Sciatic nerve (tissue), 2 donors: ENCODE measurements at regions not wholly inside any gene's neighbourhood (a gene's known extent, or its start where the extent isn't known, plus 50 kb on each side); places are given as distances from the start of the nearest gene placed in this dataset.

ENCODE experiments used
- ATAC-seq: fragments of 200-7000 bp; cut with Tn5 transposase; one replicate; pipeline ENCODE4 v1.9.1; 2020; ENCODE audit warnings: mild to moderate bottlenecking, moderate library complexity
- DNase-seq: peaks from one replicate; pipeline ENCODE4 v3.0.0-alpha.2; 2020; ENCODE audit warnings: low spot score
- intact Hi-C: fragments of 100-400 bp; cut with DNase I; formaldehyde crosslinking; loops from one replicate; pipeline ENCODE4 v1.14.2; 2022
- donor health status: DM: no; HTN: no; CAD: no.
- donor health status: DM: no; HTN: no; CAD: no.

DNA sequence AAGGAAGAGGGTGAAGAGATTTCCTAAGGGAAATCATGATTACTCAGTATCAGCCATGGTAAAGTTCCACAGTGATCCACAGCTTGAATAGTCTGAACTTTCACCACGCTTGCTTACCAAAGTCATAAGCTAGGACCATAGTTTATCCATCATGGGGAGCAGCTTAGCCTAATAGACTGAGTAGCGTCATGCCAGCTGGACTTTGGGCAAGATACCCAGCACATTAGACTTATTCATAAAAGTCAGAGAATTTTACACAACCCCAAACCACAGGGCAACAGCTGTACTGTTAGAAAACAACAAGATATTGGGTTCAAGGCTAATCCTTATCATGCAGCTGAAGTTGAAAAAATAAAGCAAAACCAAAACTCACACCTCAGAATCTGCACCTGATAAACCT is 491.0 kb downstream of the XPNPEP1 start:
- ATAC-seq (no peak), DNase-seq (no peak)
- intact Hi-C loops, result no loop called here

DNA sequence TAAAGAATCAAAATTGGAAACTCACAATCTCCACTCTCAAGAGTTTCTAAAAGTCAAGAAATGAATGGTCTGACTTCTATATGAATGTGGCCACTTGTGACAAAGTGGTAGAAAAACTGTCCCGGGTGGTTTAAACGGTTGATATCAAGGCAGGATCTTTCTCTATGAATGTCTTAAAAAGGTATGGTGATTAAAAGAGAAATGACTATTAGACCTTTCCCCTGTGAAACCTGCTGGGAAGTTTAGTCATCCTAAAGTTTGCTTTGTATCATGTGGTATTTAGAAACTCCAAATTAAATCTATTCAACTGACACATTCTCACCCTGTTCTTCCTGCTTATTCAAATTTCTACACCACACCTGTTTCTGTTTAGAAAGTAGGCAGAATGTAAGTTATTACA is 492.5 kb downstream of the XPNPEP1 start:
- no peak for ATAC-seq
- DNase-seq, result no peak
- intact Hi-C loops, result no loop called here

GRCh38 chr10:109430043-109430760 is 493.1 kb downstream of the XPNPEP1 start:
- ATAC-seq (peak; percentile 36), DNase-seq (no peak)
- intact Hi-C loops, result no loop called here

DNA sequence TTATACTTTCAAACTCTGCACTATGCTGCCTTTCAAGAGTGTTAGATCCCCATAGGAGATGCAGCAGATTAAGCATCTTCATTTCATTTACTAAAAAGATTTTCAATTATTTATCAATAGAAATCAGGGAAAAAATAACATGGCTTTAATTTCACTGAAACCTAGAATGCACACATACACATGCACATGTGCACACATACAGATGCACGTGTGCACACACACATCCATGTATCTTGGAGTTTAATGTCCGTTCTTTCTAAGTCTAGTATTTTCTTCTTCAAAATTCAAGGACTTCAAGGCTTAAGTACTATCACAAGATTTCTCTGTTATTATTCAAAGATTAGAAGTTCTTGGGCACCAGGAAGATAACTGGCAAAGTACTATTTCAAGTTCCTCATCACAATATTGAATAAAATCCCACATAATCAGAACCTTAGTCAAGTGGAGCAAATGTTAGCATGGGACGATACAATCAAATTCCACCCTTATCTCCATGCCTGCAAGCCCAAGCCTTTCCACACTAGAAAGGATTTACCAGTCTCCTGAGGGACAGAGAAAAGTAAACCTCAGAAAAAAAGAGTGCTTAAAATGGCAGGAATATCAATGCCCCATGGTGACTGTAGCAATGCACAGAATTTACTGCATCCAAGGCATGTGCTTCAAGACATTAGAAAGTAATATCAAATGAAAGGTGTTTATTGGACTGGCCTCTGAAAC is 494.4 kb downstream of the XPNPEP1 start:
- no peak for DNase-seq
- ATAC-seq, result no peak
- intact Hi-C loops, result no loop called here

- ATAC-seq (no peak), DNase-seq (no peak)
- intact Hi-C loops, result no loop called here
Measured at GRCh38 chr10:109427411-109427810, 495.9 kb downstream of the XPNPEP1 start.

- intact Hi-C loops, result no loop called here
- DNase-seq (no peak), ATAC-seq (no peak)
Measured at GRCh38 chr10:109426987-109427386, 496.3 kb downstream of the XPNPEP1 start.

- DNase-seq (no peak), ATAC-seq (no peak)
- intact Hi-C loops, result no loop called here
Measured at GRCh38 chr10:109418795-109419194, 504.5 kb downstream of the XPNPEP1 start.

- DNase-seq (no peak), ATAC-seq (no peak)
- intact Hi-C loops, result no loop called here
Measured at GRCh38 chr10:109417803-109418202, 505.5 kb downstream of the XPNPEP1 start.

DNA sequence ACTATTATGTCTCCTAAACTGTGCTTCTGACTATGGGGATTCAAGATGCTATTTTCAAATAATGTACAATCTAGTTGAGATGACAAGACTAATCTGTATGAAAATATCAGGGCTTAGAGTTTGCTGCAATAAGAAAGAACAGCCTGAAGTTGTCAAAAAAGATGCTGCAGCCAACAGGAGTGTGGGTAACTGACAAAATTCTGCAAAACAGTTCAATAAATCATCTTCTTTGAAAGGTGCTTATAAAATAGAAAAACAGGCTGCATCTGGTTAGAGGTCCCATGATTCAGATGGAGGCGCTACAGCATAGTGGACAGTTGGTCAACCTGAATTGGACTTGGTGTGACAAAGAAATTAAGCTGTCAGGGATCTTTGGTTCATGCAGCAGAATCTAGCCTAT is 511.0 kb downstream of the XPNPEP1 start:
- intact Hi-C loops, result no loop called here
- DNase-seq (no peak), ATAC-seq (no peak)

DNA sequence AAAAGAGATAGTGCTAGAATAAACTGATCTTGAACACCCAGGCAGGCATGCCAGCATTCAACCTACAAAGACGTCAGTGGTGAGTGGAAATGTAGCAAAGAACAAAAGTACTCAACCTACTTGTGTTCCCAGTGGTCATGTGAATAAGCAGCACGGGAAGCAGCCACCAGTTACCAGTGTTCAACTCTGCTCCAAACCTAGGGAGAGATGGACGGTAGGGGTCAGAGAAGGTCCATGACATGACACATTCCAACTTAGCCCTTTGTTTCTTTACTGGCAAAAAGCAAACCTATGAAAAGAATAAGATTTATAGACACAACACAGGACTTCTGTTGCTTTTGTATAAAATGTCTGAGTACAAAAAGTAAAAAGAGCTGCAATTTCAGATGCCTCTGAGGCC is 511.4 kb downstream of the XPNPEP1 start:
- DNase-seq, result no peak
- ATAC-seq, result peak; percentile 89
- intact Hi-C loops, result no loop called here

DNA sequence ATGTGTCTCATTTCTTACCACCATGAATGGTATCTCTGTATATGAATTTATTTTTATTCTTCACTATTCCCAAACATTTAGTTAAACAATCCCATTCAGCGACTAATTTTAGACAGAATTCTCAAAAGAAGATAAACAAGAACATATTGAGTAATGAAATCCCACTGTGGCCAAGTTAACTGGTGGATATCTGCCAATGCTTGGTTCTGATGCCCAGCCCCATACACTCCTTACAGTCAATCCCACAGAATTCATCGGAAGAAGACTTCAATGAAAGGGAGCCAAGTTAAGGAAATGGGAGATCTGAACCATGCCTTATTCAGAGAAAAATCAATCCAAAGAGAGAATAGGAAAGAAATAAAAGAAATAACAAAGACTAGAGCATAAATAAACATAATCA is 518.0 kb downstream of the XPNPEP1 start:
- intact Hi-C loops, result no loop called here
- DNase-seq (no peak), ATAC-seq (peak; percentile 61)

DNA sequence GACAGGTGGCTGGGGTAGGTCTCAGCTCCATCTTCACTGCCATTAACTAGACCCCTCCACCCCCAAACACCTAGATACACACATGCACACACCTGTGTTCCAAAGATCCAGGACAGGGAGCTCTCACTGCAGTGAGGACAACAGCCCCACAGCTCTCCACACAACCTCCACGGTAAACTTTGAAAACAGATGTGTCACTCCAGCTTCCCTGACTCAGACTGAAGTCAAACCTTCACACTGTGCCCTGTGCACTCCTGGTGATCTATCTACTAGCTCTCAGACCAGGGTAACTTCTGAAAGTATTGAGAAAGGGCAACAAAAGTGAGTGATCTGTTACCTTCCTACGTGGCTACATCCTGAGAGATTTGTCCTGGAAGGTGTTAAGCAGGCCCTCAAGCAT is 519.8 kb downstream of the XPNPEP1 start:
- DNase-seq (no peak), ATAC-seq (no peak)
- intact Hi-C loops, result no loop called here

DNA sequence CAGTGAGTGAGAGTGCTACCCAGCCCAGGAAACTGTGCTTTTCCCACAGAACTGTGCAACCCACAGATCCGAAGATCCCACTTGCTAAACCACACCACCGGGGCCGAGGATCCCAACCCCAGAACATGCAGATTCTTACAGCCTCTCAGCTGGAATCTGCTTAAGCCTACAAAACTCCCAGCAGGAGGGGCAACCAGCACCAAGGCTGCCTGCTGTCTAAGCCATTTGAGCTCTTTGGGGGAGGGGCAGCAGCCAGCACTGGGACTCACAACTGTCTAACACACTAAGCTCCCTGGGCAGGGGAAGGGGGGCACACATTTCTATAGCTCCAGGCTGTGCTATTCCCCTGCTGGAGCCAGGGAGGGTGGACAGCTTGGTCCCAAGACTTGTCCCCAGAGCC is 529.9 kb downstream of the XPNPEP1 start:
- no peak for ATAC-seq
- intact Hi-C loops, result no loop called here
- no peak for DNase-seq

GRCh38 chr10:109386921-109387320 is 536.4 kb downstream of the XPNPEP1 start:
- ATAC-seq (no peak), DNase-seq (no peak)
- intact Hi-C loops, result no loop called here

GRCh38 chr10:109386101-109386500 is 537.2 kb downstream of the XPNPEP1 start:
- ATAC-seq, result no peak
- no peak for DNase-seq
- intact Hi-C loops, result no loop called here

DNA sequence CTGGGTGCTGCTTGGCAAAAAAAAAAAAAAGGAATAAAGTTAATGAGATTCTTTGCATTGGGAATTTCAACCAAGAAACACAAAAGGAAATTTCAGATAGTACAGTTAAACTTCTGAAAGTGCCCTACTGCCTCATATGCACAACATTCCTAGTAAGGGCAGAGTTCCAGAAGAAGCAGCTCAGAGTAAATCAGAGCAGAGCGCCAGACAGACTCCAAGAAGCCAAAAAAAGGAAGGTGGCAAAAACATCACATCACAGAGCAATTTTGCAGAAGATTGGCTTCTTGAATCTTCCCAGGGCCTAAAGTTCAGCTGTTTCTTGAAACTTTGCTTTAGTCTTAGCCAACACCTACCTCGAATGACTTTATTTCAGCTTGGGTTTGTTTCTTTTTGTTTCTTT is 544.1 kb downstream of the XPNPEP1 start:
- DNase-seq (no peak), ATAC-seq (no peak)
- intact Hi-C loops, result no loop called here

GRCh38 chr10:109374215-109374614 is 549.1 kb downstream of the XPNPEP1 start:
- ATAC-seq (no peak), DNase-seq (no peak)
- intact Hi-C loops, result no loop called here

- ATAC-seq, result no peak
Measured at GRCh38 chr10:109359316-109359715, 564.0 kb downstream of the XPNPEP1 start.

GRCh38 chr10:109358325-109358724 is 565.0 kb downstream of the XPNPEP1 start:
- DNase-seq (no peak), ATAC-seq (no peak)
- intact Hi-C loops, result no loop called here

More at GRCh38 chr10:109359316-109359715, 564.0 kb downstream of the XPNPEP1 start:
- intact Hi-C loops, result no loop called here
- DNase-seq, result no peak

- DNase-seq, result no peak
- intact Hi-C loops, result no loop called here
- no peak for ATAC-seq
Measured at GRCh38 chr10:109348324-109348723, 575.0 kb downstream of the XPNPEP1 start.

DNA sequence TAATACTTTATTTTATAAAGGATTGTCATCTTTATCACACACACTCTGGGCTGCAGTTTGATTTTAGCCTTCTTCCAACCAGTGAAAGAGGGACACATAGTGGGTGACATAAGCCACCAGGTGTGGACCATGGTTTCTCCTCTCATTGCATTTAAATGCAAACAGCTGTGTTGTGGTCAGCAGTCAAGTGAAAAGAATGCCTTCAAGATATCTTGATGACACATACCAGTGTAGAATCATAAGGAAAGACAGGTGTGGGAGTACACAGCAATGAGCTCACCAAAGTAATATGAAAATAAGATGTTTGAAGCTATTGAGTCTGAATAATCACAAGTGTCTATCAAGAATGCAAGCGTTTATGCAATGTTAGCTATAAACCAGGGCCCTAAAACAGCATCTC is 580.0 kb downstream of the XPNPEP1 start:
- intact Hi-C loops, result no loop called here

More for the DNA sequence above, 580.0 kb downstream of the XPNPEP1 start:
- ATAC-seq (no peak), DNase-seq (no peak)
